T-helper 2 cell treated with Interferon-gamma antibody and Interleukin-4, amounts not matched to agents 5 μg/mL and 100 μg/mL, for 36 hours (primary cell): ENCODE measurements at regions not wholly inside any gene's neighbourhood (a gene's known extent, or its start where the extent isn't known, plus 50 kb on each side); places are given as distances from the start of the nearest gene placed in this dataset.
"Not testable (repeated sequence)": the region's sequence is repeated elsewhere in the genome, so short reads cannot be mapped to it uniquely, and the experiment has no call there.

ENCODE experiments used
- DNase-seq: peaks from one replicate; pipeline ENCODE4 v3.0.0; 2021; ENCODE audit warnings: low spot score
- H3K27ac Mint-ChIP-seq: one replicate; pipeline ENCODE4 v1.8.0; 2021; ENCODE audit warnings: mild to moderate bottlenecking, mixed read lengths
- H3K27me3 Mint-ChIP-seq: one replicate; pipeline ENCODE4 v1.8.0; 2021; ENCODE audit warnings: low read depth, mixed read lengths
- H3K36me3 Mint-ChIP-seq: one replicate; pipeline ENCODE4 v1.8.0; 2021; ENCODE audit warnings: low read depth, mixed read lengths
- H3K4me1 Mint-ChIP-seq: one replicate; pipeline ENCODE4 v1.8.0; 2021; ENCODE audit warnings: low read depth, mixed read lengths
- H3K4me3 Mint-ChIP-seq: one replicate; pipeline ENCODE4 v1.8.0; 2022; ENCODE audit warnings: mild to moderate bottlenecking, moderate library complexity, mixed read lengths
- H3K9me3 Mint-ChIP-seq: one replicate; pipeline ENCODE4 v1.8.0; 2021; ENCODE audit warnings: mixed read lengths

DNA sequence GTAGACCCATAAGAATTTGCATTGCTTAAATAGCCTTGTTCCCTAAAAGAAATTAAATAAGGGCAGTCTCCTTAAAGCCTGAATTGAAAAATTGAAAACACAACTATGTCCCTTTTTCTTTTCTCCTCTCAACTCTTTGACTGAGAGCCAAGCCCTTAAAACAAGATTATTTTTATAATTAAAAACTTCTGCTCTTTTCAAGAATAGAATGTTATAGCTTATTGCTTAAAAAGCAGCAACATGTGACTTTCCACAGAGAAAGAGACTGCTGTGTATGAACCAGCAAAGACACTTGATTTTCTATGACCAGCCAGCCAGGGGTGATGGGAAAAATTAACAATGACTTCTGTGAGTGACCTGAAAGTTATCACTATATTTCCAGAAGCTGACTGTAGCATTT is 295.2 kb upstream of the CELF2 start:
- no peak overlapping the region for H3K27ac Mint-ChIP-seq
- no peaks in the 10 kb centered on the region for H3K9me3 Mint-ChIP-seq
- DNase-seq: no peak
- H3K4me3 Mint-ChIP-seq: no peak overlapping the region
- H3K36me3 Mint-ChIP-seq: no peaks in the 10 kb centered on the region
- no peaks in the 10 kb centered on the region for H3K27me3 Mint-ChIP-seq
- no peaks in the 10 kb centered on the region for H3K4me1 Mint-ChIP-seq

- Mint-ChIP-seq H3K9me3 (no peaks in the 10 kb centered on the region), H3K4me1 (no peaks in the 10 kb centered on the region), H3K27ac (no peak overlapping the region), H3K36me3 (no peaks in the 10 kb centered on the region), H3K27me3 (no peaks in the 10 kb centered on the region), H3K4me3 (no peak overlapping the region)
- DNase-seq: no peak
Observed at GRCh38 chr10:10725196-10725595, 292.5 kb upstream of the CELF2 start.

- H3K9me3 Mint-ChIP-seq: no peaks in the 10 kb centered on the region
- H3K4me3 Mint-ChIP-seq: no peak overlapping the region
- H3K4me1 Mint-ChIP-seq: no peaks in the 10 kb centered on the region
- no peaks in the 10 kb centered on the region for H3K36me3 Mint-ChIP-seq
- H3K27me3 Mint-ChIP-seq: no peaks in the 10 kb centered on the region
- DNase-seq: no peak
- H3K27ac Mint-ChIP-seq: no peak overlapping the region
Observed at GRCh38 chr10:10726101-10726500, 291.6 kb upstream of the CELF2 start.

GRCh38 chr10:10727411-10727810 is 290.3 kb upstream of the CELF2 start:
- H3K36me3 Mint-ChIP-seq, H3K4me3 Mint-ChIP-seq, H3K27ac Mint-ChIP-seq, H3K27me3 Mint-ChIP-seq, H3K4me1 Mint-ChIP-seq, H3K9me3 Mint-ChIP-seq, DNase-seq: not testable (repeated sequence)

- DNase-seq: no peak
- Mint-ChIP-seq H3K4me1 (no peaks in the 10 kb centered on the region), H3K27me3 (no peaks in the 10 kb centered on the region), H3K9me3 (no peaks in the 10 kb centered on the region), H3K27ac (no peak overlapping the region), H3K36me3 (no peaks in the 10 kb centered on the region), H3K4me3 (no peak overlapping the region)
Observed at GRCh38 chr10:10727812-10728211, 289.9 kb upstream of the CELF2 start.

GRCh38 chr10:10730471-10731043 is 287.1 kb upstream of the CELF2 start:
- no peaks in the 10 kb centered on the region for H3K36me3 Mint-ChIP-seq
- no peaks in the 10 kb centered on the region for H3K4me1 Mint-ChIP-seq
- no peak overlapping the region for H3K4me3 Mint-ChIP-seq
- H3K9me3 Mint-ChIP-seq: no peaks in the 10 kb centered on the region
- no peak for DNase-seq
- H3K27me3 Mint-ChIP-seq: no peaks in the 10 kb centered on the region
- H3K27ac Mint-ChIP-seq: no peak overlapping the region

DNA sequence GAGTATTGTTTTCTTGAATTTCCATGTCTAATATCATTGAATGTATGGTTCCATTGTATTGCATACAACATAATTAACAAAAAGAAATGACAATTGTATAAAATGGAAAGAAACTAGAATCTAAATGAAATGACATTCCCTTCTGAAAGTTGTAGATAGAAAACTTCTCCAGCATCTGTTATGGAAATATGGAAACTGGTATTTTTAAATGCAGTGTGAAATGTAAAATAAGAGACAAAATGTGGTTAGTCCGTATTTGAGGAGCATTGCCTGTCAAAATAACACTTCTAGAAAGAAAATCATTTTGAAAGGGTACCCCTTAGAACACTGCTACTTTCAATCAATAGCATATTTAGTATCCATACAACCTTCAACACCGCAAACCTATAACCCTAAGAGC is 286.3 kb upstream of the CELF2 start:
- no peaks in the 10 kb centered on the region for H3K9me3 Mint-ChIP-seq
- no peak for DNase-seq
- no peaks in the 10 kb centered on the region for H3K4me1 Mint-ChIP-seq
- H3K36me3 Mint-ChIP-seq: no peaks in the 10 kb centered on the region
- no peaks in the 10 kb centered on the region for H3K27me3 Mint-ChIP-seq
- no peak overlapping the region for H3K4me3 Mint-ChIP-seq
- H3K27ac Mint-ChIP-seq: no peak overlapping the region

- no peak overlapping the region for H3K4me3 Mint-ChIP-seq
- H3K4me1 Mint-ChIP-seq: no peaks in the 10 kb centered on the region
- DNase-seq: no peak
- no peak overlapping the region for H3K27ac Mint-ChIP-seq
- H3K9me3 Mint-ChIP-seq: no peaks in the 10 kb centered on the region
- H3K36me3 Mint-ChIP-seq: no peaks in the 10 kb centered on the region
- no peaks in the 10 kb centered on the region for H3K27me3 Mint-ChIP-seq
Observed at GRCh38 chr10:10734356-10735064, 283.2 kb upstream of the CELF2 start.

- no peak overlapping the region for H3K27ac Mint-ChIP-seq
- peaks cover 4% of the 10 kb centered on the region for H3K9me3 Mint-ChIP-seq
- H3K4me1 Mint-ChIP-seq: no peaks in the 10 kb centered on the region
- H3K4me3 Mint-ChIP-seq: no peak overlapping the region
- DNase-seq: no peak
- no peaks in the 10 kb centered on the region for H3K36me3 Mint-ChIP-seq
- peaks cover 3% of the 10 kb centered on the region for H3K27me3 Mint-ChIP-seq
Observed at GRCh38 chr10:10745291-10745690, 272.4 kb upstream of the CELF2 start.

- DNase-seq: no peak
- peaks cover 2% of the 10 kb centered on the region for H3K27me3 Mint-ChIP-seq
- no peaks in the 10 kb centered on the region for H3K9me3 Mint-ChIP-seq
- no peaks in the 10 kb centered on the region for H3K36me3 Mint-ChIP-seq
- H3K4me3 Mint-ChIP-seq: no peak overlapping the region
- no peak overlapping the region for H3K27ac Mint-ChIP-seq
- H3K4me1 Mint-ChIP-seq: no peaks in the 10 kb centered on the region
Observed at GRCh38 chr10:10755490-10755889, 262.2 kb upstream of the CELF2 start.

- no peak for DNase-seq
- Mint-ChIP-seq H3K4me1 (no peaks in the 10 kb centered on the region), H3K36me3 (no peaks in the 10 kb centered on the region), H3K9me3 (no peaks in the 10 kb centered on the region), H3K27ac (no peak overlapping the region), H3K4me3 (no peak overlapping the region), H3K27me3 (peaks cover 2% of the 10 kb centered on the region)
Observed at GRCh38 chr10:10758306-10758705, 259.4 kb upstream of the CELF2 start.

- not testable (repeated sequence) for H3K27ac Mint-ChIP-seq, H3K4me3 Mint-ChIP-seq, H3K36me3 Mint-ChIP-seq, DNase-seq, H3K4me1 Mint-ChIP-seq, H3K9me3 Mint-ChIP-seq, H3K27me3 Mint-ChIP-seq
Observed at GRCh38 chr10:10759806-10760205, 257.9 kb upstream of the CELF2 start.

DNA sequence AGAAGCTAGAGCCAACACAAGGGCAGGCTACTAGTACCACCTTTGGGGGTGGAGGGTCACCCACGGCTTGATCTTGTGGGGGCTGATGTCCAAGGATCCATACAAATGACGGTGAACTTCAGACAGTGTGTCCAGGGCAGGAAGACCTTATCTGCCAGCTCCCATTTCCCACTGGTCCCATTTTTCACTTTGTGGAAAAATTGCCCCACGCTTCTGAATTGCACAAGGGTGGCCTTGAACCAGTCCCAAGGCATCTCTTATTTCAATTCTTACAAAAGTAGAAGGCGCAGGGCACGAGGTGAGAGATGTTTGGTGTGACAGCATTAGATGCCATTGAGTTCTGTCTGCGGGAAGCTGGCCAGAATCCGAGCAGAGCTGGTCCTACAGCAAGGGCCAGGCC is 252.7 kb upstream of the CELF2 start:
- no peak overlapping the region for H3K4me3 Mint-ChIP-seq
- no peak overlapping the region for H3K27ac Mint-ChIP-seq
- H3K9me3 Mint-ChIP-seq: no peaks in the 10 kb centered on the region
- no peaks in the 10 kb centered on the region for H3K36me3 Mint-ChIP-seq
- H3K27me3 Mint-ChIP-seq: no peaks in the 10 kb centered on the region
- no peaks in the 10 kb centered on the region for H3K4me1 Mint-ChIP-seq
- no peak for DNase-seq

- Mint-ChIP-seq H3K36me3 (no peaks in the 10 kb centered on the region), H3K27me3 (no peaks in the 10 kb centered on the region), H3K9me3 (no peaks in the 10 kb centered on the region), H3K4me1 (no peaks in the 10 kb centered on the region), H3K27ac (no peak overlapping the region), H3K4me3 (no peak overlapping the region)
- no peak for DNase-seq
Observed at GRCh38 chr10:10772411-10772810, 245.3 kb upstream of the CELF2 start.

- Mint-ChIP-seq H3K27ac (no peak overlapping the region), H3K4me1 (no peaks in the 10 kb centered on the region), H3K9me3 (no peaks in the 10 kb centered on the region), H3K36me3 (no peaks in the 10 kb centered on the region), H3K27me3 (no peaks in the 10 kb centered on the region), H3K4me3 (no peak overlapping the region)
- no peak for DNase-seq
Observed at GRCh38 chr10:10772874-10773508, 244.7 kb upstream of the CELF2 start.
